SK-N-SH (cell line): ENCODE measurements at regions not wholly inside any gene's neighbourhood (a gene's known extent, or its start where the extent isn't known, plus 50 kb on each side); places are given as distances from the start of the nearest gene placed in this dataset.

Experiments used
- CTCF ChIA-PET: fragments of 300-600, 350-600 bp; formaldehyde crosslinking; extraction: SDS; loops from one replicate; lab custom pipeline; 2021; lab: Yijun Ruan, JAX
- POLR2A ChIA-PET: fragments of 350-600 bp; sonication (Branson Sonifier 250); formaldehyde crosslinking; extraction: SDS; loops from one replicate; lab custom pipeline; 2020; ENCODE audit warnings: antibody characterized with exemption, inconsistent platforms; lab: Yijun Ruan, JAX
- DNase-seq: peaks from one replicate; pipeline ENCODE4 v3.0.0; 2012
- H2AFZ ChIP-seq: fragments of 200-600 bp; sonication (generic); 2 replicates; pipeline ENCODE4 v1.8.1; 2016; ENCODE audit warnings: antibody characterized with exemption, mild to moderate bottlenecking, low read depth
- H3F3A ChIP-seq: fragments of 200-600 bp; sonication (generic); replicated peaks from 2 replicates; pipeline ENCODE3; 2016; ENCODE audit warnings: antibody characterized with exemption, mild to moderate bottlenecking; ENCODE audit not compliant: insufficient read depth
- H3K27ac ChIP-seq, 2 experiments: fragments of 200-500 bp in 1 of 2; fragments of 200-600 bp in 1 of 2; sonication (Bioruptor generic) in 1 of 2; sonication (generic), shearing (Covaris generic) in 1 of 2; 2 replicates each; pipeline versions ENCODE4 v1.5.1 to v1.6.1; 2014 to 2016; ENCODE audit warnings: low read depth in 2 of 2, inconsistent platforms in 1 of 2, low read length in 1 of 2, mild to moderate bottlenecking in 1 of 2, mixed read lengths in 1 of 2
- H3K27me3 ChIP-seq: fragments of 200-600 bp; sonication (generic), shearing (Covaris generic); 2 replicates; pipeline ENCODE4 v1.6.1; 2016; ENCODE audit warnings: mixed run types; ENCODE audit not compliant: insufficient read depth
- H3K36me3 ChIP-seq, 2 experiments: fragments of 200-500 bp in 1 of 2; fragments of 200-600 bp in 1 of 2; sonication (Bioruptor generic) in 1 of 2; sonication (generic) in 1 of 2; replicated peaks in 1 of 2; 2 replicates each; pipeline versions ENCODE3 to v1.5.1; 2014 to 2016; ENCODE audit warnings: low read length in 1 of 2, mild to moderate bottlenecking in 1 of 2; ENCODE audit not compliant: insufficient read depth in 2 of 2, control insufficient read depth in 1 of 2
- H3K4me1 ChIP-seq, 2 experiments: fragments of 200-500 bp in 1 of 2; fragments of 200-600 bp in 1 of 2; sonication (Bioruptor generic) in 1 of 2; sonication (generic), shearing (Covaris generic) in 1 of 2; 2 replicates each; pipeline versions ENCODE4 v1.5.1 to v1.6.1; 2014 to 2016; ENCODE audit warnings: low read depth in 1 of 2, low read length in 1 of 2, mixed run types in 1 of 2; ENCODE audit not compliant: insufficient read depth in 2 of 2, control insufficient read depth in 1 of 2
- H3K4me2 ChIP-seq: fragments of 200-600 bp; sonication (generic), shearing (Covaris generic); 2 replicates; pipeline ENCODE4 v1.6.1; 2017; ENCODE audit warnings: mixed run types
- H3K4me3 ChIP-seq, 2 experiments: fragments of 200-500 bp in 1 of 2; fragments of 200-600 bp in 1 of 2; sonication (Bioruptor generic) in 1 of 2; sonication (generic), shearing (Covaris generic) in 1 of 2; 2 replicates each; pipeline versions ENCODE4 v1.5.1 to v1.8.1; 2014 to 2016; ENCODE audit warnings: low read depth in 2 of 2, inconsistent platforms in 1 of 2, low read length in 1 of 2, mild to moderate bottlenecking in 1 of 2, mixed read lengths in 1 of 2, moderate library complexity in 1 of 2
- H3K79me2 ChIP-seq: fragments of 200-600 bp; sonication (generic); 2 replicates; pipeline ENCODE4 v1.8.1; 2017; ENCODE audit warnings: mild to moderate bottlenecking; ENCODE audit not compliant: insufficient read depth
- H3K9ac ChIP-seq: fragments of 200-600 bp; sonication (generic); 2 replicates; pipeline ENCODE4 v1.6.1; 2017; ENCODE audit warnings: mixed run types
- H3K9me2 ChIP-seq: fragments of 200-600 bp; sonication (generic); 2 replicates; pipeline ENCODE4 v1.6.1; 2017; ENCODE audit warnings: mixed run types
- H3K9me3 ChIP-seq: fragments of 200-600 bp; sonication (generic); 2 replicates; pipeline ENCODE4 v1.6.1; 2017; ENCODE audit warnings: mixed run types, mild to moderate bottlenecking, moderate library complexity
- H4K20me1 ChIP-seq: fragments of 200-600 bp; sonication (generic); 2 replicates; pipeline ENCODE4 v1.6.1; 2017; ENCODE audit warnings: mild to moderate bottlenecking, mixed run types; ENCODE audit not compliant: insufficient read depth
- CHD2 ChIP-seq: fragments of 150-350 bp; IDR thresholded peaks from 2 replicates; pipeline ENCODE4 v1.6.1; 2018; ENCODE audit warnings: low read length; ENCODE audit not compliant: partially characterized antibody
- EP300 ChIP-seq, 2 experiments: IDR thresholded peaks; 2 replicates each; pipeline versions ENCODE4 v1.4.0 to v1.6.1; 2012; ENCODE audit warnings: borderline replicate concordance in 1 of 2, low read depth in 1 of 2, low read length in 1 of 2
- FOSL2 ChIP-seq: IDR thresholded peaks from 2 replicates; pipeline ENCODE4 v1.4.0; 2012; ENCODE audit warnings: low read depth, mild to moderate bottlenecking, moderate library complexity, borderline replicate concordance
- FOXM1 ChIP-seq: IDR thresholded peaks from 2 replicates; pipeline ENCODE4 v1.4.0; 2012; ENCODE audit warnings: low read depth, mild to moderate bottlenecking
- IRF3 ChIP-seq: fragments of 150-350 bp; IDR thresholded peaks from 2 replicates; pipeline ENCODE4 v1.6.1; 2016; ENCODE audit warnings: mild to moderate bottlenecking, low read depth, low read length
- JUND ChIP-seq: IDR thresholded peaks from 2 replicates; pipeline ENCODE4 v1.4.0; 2012
- REST ChIP-seq: IDR thresholded peaks from 2 replicates; pipeline ENCODE4 v1.6.1; 2012; ENCODE audit warnings: mild to moderate bottlenecking, low read depth, low read length, moderate library complexity
- RFX5 ChIP-seq: IDR thresholded peaks from 2 replicates; pipeline ENCODE4 v1.6.1; 2012; ENCODE audit warnings: mild to moderate bottlenecking, improper control_type of control experiment, low read length
- RXRA ChIP-seq: IDR thresholded peaks from 2 replicates; pipeline ENCODE4 v1.4.0; 2012; ENCODE audit warnings: low read depth, mild to moderate bottlenecking, borderline replicate concordance
- TCF12 ChIP-seq: IDR thresholded peaks from 2 replicates; pipeline ENCODE4 v1.4.0; 2012
- USF2 ChIP-seq: fragments of 150-350 bp; IDR thresholded peaks from 2 replicates; pipeline ENCODE4 v1.6.1; 2017; ENCODE audit warnings: antibody characterized with exemption, low read length, low read depth, borderline replicate concordance
- ZBTB33 ChIP-seq: IDR thresholded peaks from 2 replicates; pipeline ENCODE4 v1.4.0; 2012; ENCODE audit warnings: low read depth, borderline replicate concordance
- WGBS: methylation state at CpG from one replicate; pipeline ENCODE4 v1.1.6; 2017; ENCODE audit warnings: low lambda C conversion rate; 5-methylcytosine and 5-hydroxymethylcytosine counted together

GRCh38 chr13:47109028-47109427, 212.2 kb upstream of the HTR2A start:
- Histone ChIP-seq H3K27ac (no peak overlapping the region), H4K20me1 (no peaks in the 10 kb centered on the region), H3K36me3 (no peaks in the 10 kb centered on the region), H3K27me3 (no peaks in the 10 kb centered on the region), H3K9me3 (no peaks in the 10 kb centered on the region), H3F3A (peaks cover 6% of the 10 kb centered on the region), H3K4me2 (no peak overlapping the region), H3K4me1 (0 out of 4 replicates have a peak, but pooled peaks cover 0 to 3% of the 10 kb centered on the region in 2 experiments), H2AFZ (no peak overlapping the region)
- CTCF ChIA-PET, result no interaction called here
- POLR2A ChIA-PET, result no interaction called here
- TF ChIP-seq RXRA (no peak), CHD2 (no peak), FOSL2 (no peak), REST (no peak), IRF3 (no peak), RFX5 (no peak), FOXM1 (no peak), JUND (no peak), USF2 (no peak), TCF12 (no peak), EP300 (IDR thresholded peaks at IDR 0.05; ENCODE audit: borderline replicate concordance in 1 of 2, low read depth in 1 of 2, low read length in 1 of 2) (no peak), ZBTB33 (no peak)
- TF ChIP-seq, all 33 proteins: peak for 0
- DNase-seq, result no peak
- WGBS, result 72% methylated on average over 4 of the region's 4 CpGs
- no peaks in the 10 kb centered on the region for H3K9me2 ChIP-seq
- H3K9ac ChIP-seq, result no peak overlapping the region
- H3K79me2 ChIP-seq, result no peaks in the 10 kb centered on the region
- no peak overlapping the region for H3K4me3 ChIP-seq
